HG03469 (cell line): ENCODE measurements at regions not wholly inside any gene's neighbourhood (a gene's known extent, or its start where the extent isn't known, plus 50 kb on each side); places are given as distances from the start of the nearest gene placed in this dataset.

Source experiments
- ATAC-seq: cut with Tn5 transposase; IDR thresholded peaks from one replicate; pipeline ENCODE4 v1.9.1; 2021; ENCODE audit warnings: mild to moderate bottlenecking, moderate library complexity, moderate number of reproducible peaks; ENCODE audit not compliant: unreplicated experiment

DNA sequence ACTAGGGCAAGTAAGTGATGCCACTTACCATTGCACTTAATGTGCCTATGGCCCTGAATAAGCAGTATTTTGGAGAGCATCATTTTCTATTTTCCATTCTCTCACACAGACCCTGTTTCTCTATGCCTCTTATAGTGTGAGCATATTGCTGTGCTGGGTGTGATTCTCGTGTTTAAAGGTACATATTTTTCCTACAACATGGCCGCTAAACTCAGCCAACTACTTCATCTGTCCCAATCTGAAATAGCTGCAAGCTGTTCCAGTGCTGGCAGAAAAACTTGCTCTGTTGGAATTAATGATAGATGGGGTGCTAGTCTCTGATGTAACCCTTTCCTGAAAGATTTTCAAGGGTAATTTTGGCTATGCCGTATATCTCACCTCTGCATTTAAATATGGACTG, 97.5 kb downstream of the ZNF326 start:
- no peak for ATAC-seq
